GM04503 (cell line): ENCODE measurements at regions not wholly inside any gene's neighbourhood (a gene's known extent, or its start where the extent isn't known, plus 50 kb on each side); places are given as distances from the start of the nearest gene placed in this dataset.
"Not testable (repeated sequence)": the region's sequence is repeated elsewhere in the genome, so short reads cannot be mapped to it uniquely, and the experiment has no call there.

Experiments used
- DNase-seq: peaks from one replicate; pipeline ENCODE4 v3.0.0-alpha.2; 2012; ENCODE audit warnings: low read depth

- no peak for DNase-seq
Observed at GRCh38 chr2:183803596-183803995, 679.4 kb downstream of the NUP35 start.

- DNase-seq = no peak
Observed at GRCh38 chr2:183807870-183808269, 683.6 kb downstream of the NUP35 start.

- no peak for DNase-seq
Observed at GRCh38 chr2:183809404-183809803, 685.2 kb downstream of the NUP35 start.

- no peak for DNase-seq
Observed at GRCh38 chr2:183811281-183811680, 687.0 kb downstream of the NUP35 start.

DNA sequence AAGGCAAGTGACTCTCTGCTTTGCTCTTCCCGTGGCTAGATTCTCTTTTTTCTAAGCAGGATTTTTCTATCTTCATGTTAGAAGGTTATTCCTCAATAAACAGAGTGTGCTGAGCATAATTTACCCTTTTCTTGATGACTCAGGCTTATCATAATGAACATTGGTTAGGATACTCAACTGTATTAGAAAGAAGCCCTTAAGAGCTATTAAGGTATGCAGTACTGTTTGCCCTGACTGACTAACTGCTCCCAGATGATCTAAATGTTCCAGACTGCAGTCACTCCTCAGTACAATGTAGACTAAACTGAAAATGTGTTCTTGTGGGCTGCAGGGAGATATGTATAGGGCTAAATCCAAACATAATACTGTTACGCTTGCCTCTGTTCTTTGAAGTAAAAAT is 687.8 kb downstream of the NUP35 start:
- DNase-seq = no peak

GRCh38 chr2:183825710-183826109 is 701.5 kb downstream of the NUP35 start:
- DNase-seq = no peak

DNA sequence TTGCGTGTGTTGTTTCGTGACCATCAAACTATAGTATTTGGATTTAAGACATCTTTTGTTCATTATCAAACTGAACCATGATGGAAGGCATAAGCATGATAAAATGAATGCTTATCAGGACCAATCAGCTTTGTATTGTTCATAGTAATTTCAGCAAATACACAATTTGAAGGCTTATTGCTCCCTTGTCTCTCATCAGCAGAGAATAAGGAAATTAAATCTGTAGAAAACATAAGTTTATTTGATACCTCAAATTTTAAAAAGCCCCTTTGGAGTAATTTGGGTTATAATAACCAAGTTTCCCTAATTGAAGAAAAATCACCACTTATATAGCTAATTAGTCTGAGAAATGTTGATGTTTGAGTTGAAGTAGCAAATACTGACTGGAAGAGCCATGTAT is 705.7 kb downstream of the NUP35 start:
- DNase-seq = no peak

DNA sequence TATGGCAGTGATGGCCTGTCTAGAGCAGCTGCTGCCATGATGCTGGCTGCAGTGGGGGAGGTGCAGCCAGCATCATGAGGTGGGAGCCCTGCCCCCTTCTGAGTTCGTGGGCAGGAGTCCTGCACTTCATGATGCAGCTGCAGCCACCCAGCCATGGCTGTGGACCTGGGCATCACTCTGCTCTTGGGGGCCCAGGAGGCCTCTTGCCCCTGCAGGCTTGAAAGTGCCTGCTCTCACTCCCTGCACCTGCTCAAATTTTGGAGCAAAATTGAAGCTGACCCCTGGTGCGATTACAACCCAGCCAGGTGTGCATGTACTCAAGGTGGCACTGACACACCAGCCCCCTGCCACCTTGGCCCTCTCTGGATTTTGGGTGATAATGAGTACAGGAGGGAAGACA is 712.9 kb downstream of the NUP35 start:
- no peak for DNase-seq

GRCh38 chr2:183838295-183838694 is 714.1 kb downstream of the NUP35 start:
- no peak for DNase-seq

DNA sequence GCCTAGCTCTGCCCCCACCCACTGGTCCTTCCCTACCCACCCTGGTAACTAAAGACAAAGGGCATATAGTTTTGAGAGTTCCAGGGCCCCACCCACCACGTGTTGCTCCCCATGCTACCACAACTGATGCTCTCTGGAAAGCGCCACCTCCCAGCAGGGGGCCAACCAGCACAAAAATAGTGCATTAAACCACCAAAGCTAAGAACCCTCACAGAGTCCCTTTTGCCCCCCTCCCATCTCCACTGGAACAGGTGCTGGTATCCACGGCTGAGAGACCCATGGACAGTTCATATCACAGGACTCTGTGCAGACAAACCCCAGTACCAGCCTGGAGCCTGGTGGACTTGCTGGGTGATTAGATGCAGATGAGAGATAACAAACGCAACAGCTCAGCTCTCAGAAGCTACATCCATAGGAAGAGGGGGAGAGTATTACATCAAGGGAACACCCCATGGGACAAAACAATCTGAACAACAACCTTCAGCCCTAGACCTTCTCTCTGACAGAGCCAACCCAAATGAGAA is 715.9 kb downstream of the NUP35 start:
- DNase-seq = no peak

DNA sequence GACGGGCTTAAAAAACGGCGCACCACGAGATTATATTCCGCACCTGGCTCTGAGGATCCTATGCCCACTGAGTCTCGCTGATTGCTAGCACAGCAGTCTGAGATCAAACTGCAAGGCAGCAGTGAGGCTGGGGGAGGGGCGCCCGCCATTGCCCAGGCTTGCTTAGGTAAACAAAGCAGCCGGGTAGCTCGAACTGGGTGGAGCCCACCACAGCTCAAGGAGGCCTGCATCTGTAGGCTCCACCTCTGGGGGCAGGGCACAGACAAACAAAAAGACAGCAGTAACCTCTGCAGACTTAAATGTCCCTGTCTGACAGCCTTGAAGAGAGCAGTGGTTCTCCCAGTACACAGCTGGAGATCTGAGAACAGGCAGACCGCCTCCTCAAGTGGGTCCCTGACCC is 725.6 kb downstream of the NUP35 start:
- not testable (repeated sequence) for DNase-seq

- no peak for DNase-seq
Observed at GRCh38 chr2:183859129-183859528, 734.9 kb downstream of the NUP35 start.

- no peak for DNase-seq
Observed at GRCh38 chr2:183866666-183867065, 731.7 kb upstream of the ZNF804A start.

DNA sequence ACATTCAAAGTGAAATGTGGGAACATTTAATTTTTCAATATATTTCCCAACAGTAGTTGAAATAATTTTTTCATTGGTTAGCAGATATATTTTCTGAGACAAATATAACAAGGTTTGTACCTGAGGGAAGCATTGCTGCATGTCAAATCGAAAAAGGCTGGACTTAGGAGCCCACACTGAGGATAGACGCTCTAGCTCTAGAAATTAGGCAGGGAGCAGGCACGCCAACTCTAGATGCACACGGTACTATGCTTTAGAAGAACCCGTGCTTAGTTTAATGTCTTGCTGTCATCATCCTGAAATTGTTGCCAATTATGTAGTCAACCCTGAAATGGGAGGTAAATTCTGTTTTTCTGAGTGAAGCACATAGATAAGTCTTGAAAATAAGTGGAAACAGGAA is 731.1 kb upstream of the ZNF804A start:
- DNase-seq = no peak

GRCh38 chr2:183868153-183868552 is 730.2 kb upstream of the ZNF804A start:
- no peak for DNase-seq

- DNase-seq = no peak
Observed at GRCh38 chr2:183868707-183869106, 729.6 kb upstream of the ZNF804A start.

DNA sequence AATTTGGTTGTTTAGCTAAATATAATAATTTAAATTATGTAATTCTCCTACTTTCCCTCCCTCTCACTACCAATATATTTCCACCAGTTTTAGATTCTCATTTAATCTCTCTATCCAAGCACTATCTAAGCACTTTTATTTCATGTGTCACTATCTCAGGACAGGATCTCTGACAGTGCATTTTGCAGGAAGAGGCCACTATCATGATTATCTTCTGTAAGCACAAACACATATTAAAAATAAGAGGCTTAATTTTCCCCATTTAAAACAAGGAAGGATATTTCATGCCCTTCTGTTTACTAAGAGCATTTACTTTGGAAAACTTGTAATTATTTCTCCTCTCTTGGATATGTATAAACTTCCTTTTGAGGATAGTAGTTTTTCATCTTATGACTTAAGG is 726.2 kb upstream of the ZNF804A start:
- no peak for DNase-seq

DNA sequence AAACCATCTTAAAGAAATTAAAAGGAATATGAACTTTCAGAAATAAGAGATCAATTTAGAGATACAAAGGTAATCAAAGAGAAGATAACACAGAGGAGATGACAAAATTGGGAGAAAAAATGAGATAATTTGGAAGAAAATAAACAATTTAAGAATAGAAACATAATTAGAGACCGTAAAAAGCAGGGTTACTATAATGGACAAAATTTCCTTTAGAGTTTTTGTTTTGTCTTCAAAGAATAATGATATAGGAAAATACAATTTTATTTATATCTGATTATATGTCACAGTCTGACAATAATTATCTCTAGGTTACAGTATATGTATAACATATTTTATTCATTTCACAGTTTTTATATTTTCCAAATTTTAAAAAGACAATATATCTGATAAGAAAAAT is 716.4 kb upstream of the ZNF804A start:
- DNase-seq = no peak

DNA sequence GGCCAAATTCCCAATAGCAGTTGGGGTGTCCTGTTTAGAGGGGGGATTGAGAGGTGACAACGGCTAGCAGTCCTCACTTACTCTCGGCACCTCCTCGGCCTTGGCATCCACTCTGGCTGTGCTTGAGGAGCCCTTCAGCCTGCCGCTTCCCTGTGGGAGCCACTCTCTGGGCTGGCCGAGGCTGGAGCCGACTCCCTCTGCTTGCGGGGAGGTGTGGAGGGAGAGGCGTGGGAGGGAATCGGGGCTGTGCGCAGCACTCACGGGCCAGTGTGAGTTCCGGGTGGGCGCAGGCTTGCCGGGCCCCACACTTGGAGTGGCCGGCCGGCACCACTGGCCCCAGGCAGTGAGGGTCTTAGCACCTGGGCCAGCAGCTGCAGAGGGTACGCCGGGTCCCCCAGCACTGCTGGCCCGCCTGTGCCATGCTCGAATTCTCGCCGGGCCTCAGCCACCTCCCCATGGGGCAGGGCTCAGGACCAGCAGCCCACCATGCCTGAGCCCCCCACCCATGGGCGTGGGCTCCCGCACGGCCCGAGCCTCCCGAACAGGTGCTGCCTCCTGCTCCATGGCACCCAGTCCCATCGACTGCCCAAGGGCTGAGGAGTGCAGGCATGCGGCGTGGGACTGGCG is 705.9 kb upstream of the ZNF804A start:
- no peak for DNase-seq

GRCh38 chr2:183898641-183899040 is 699.7 kb upstream of the ZNF804A start:
- no peak for DNase-seq

DNA sequence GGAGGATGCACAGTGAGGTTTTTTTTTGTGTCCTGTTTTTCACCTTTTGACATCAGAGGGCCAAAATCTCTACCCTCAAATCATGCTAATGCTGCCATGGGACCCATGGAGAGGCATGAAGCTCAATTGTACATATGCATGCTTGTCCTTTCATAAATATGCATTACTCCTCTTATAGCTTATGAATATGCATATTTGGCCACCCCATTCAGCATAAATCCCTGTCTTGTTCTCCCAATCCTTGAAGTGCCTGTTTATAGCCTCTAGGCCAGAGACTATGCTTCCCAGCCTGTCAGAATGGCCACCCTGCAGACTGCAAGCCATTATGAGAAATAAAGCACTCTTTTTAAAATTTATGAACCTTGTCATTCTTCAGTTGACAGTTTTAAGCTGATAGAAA is 696.4 kb upstream of the ZNF804A start:
- no peak for DNase-seq

DNA sequence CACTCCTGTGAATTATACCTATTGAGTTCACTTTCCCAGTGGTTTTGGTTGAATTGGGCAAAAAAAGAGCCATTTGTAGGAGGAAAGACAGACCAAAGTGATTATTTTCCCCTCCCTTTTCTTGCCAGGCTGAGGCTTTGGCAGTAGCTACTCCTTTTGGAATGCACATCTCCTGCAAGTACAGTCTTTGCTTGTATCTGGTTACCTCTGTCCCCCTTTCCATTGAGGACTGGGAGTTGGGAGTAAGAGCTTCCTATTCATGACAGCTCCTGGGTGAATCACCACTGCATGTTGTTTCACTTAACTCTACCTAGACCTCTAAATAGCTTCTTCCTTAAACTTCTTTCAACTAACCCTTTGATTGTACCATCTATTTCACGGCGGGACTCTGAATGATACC is 695.3 kb upstream of the ZNF804A start:
- DNase-seq = no peak

DNA sequence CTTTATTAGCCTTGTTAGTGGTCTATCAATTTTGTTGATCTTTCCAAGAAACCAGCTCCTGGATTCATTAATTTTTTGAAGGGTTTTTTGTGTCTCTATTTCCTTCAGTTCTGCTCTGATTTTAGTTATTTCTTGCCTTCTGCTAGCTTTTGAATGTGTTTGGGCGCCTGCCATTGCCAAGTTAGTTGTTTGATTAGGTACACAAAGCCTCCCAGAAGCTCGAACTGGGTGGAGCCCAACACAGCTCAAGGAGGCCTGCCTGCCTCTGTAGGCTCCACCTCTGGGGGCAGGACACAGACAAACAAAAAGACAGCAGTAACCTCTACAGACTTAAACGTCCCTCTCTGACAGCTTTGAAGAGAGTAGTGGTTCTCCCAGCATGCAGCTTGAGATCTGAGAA is 682.3 kb upstream of the ZNF804A start:
- DNase-seq = not testable (repeated sequence)

DNA sequence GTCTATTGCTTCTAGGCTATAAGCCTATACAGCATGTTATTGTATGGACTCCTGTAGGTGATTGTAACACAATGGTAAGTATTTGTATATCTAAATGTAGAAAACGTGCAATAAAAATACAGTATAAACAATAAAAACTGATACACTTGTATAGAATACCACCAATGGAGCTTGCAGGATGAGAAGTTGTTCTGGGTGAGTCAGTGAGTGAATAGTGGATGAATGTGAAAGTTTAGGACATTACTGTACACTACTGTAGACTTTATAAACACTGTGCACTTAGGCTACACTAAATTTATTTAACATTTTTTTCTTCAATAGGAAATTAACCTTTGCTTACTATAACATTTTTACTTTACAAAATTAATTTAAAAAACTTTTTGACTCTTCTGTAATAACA is 679.2 kb upstream of the ZNF804A start:
- no peak for DNase-seq

DNA sequence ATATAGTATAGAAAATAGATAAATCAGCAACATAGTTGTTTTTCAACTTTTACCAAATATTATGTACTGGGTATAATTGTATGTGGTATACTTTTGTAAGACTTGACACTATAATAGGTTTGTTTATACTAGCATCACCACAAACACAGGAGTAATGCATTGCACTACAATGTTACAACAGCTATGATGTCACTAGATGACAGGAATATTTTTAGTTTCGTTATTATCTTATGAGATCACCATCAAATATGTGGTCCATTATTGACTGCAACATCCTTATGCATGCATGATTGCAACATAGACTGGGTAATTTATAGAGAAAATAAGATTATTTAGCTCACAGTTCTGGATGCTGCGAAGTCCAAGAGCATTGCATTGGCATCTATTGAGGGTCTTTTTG is 678.4 kb upstream of the ZNF804A start:
- DNase-seq = no peak
